ENCODE measurements at regions not wholly inside any gene's neighbourhood (a gene's known extent, or its start where the extent isn't known, plus 50 kb on each side); places are given as distances from the start of the nearest gene placed in this dataset.

DNA sequence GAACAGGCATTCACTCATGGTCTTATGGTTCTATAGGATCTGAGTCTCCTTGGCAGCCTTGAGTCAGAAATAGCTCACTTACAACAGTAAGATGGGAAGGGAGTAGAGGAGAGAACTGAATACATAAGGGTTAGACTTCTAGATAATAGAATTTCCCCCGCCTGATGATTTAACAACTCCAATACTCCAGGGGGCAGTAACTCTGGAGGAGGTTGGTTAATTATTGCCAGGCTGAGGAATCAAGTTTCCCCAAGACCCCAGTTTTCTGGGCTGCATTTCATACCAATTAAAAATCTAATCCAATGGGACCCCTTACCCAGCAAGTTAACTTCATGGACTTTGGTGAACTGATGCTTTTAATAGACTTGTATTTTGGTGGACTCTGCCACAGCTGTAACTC, 94.2 kb upstream of the MOCS1 start:
- TF ChIP-seq, protein P1, sequence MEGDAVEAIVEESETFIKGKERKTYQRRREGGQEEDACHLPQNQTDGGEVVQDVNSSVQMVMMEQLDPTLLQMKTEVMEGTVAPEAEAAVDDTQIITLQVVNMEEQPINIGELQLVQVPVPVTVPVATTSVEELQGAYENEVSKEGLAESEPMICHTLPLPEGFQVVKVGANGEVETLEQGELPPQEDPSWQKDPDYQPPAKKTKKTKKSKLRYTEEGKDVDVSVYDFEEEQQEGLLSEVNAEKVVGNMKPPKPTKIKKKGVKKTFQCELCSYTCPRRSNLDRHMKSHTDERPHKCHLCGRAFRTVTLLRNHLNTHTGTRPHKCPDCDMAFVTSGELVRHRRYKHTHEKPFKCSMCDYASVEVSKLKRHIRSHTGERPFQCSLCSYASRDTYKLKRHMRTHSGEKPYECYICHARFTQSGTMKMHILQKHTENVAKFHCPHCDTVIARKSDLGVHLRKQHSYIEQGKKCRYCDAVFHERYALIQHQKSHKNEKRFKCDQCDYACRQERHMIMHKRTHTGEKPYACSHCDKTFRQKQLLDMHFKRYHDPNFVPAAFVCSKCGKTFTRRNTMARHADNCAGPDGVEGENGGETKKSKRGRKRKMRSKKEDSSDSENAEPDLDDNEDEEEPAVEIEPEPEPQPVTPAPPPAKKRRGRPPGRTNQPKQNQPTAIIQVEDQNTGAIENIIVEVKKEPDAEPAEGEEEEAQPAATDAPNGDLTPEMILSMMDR (conservative IDR thresholded peaks at IDR 0.05) = no peak
- TF ChIP-seq EZH2 (IDR thresholded peaks at IDR 0.05; ENCODE audit: low read depth) = no peak
